ENCODE measurements at regions not wholly inside any gene's neighbourhood (a gene's known extent, or its start where the extent isn't known, plus 50 kb on each side); places are given as distances from the start of the nearest gene placed in this dataset.

DNA sequence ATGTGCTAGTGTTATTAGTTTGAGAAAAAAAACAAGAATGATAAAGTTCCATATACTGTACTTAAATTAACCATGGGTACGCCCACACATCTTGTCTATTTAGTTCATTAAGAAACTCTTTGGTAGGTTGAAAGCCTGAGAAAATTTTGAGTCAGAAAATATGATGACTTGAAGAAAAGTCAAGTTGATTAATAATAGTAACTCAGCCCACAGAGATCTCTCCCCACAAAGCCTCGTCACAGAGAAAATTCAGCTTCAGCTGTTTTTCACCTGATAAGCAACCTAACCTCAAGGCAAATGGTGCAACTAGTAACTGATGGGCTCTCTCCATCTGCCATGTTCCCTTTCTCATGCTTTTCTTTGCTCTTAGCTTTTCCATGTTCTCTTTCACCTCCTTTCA is 1021.6 kb downstream of the GATA3 start:
- Histone ChIP-seq H3K9ac (ENCODE audit: low read length) (no peak overlapping the region), H4K20me1 (ENCODE audit: insufficient read depth) (no peaks in the 10 kb centered on the region), H3K36me3 (ENCODE audit: control insufficient read depth in 1 of 2, insufficient read depth in 2 of 2, low read length in 2 of 2) (no peaks in the 10 kb centered on the region), H2AFZ (ENCODE audit: low read depth, low read length, poor library complexity, severe bottlenecking) (no peak overlapping the region), H3K79me2 (ENCODE audit: insufficient read depth, low read length) (no peaks in the 10 kb centered on the region), H3K27ac (ENCODE audit: low read depth, low read length) (no peak overlapping the region), H3K4me3 (replicated peaks in 1 of 2; ENCODE audit: low read depth in 1 of 2, low read length in 2 of 2) (no peak overlapping the region), H3K4me1 (ENCODE audit: control insufficient read depth in 1 of 2, insufficient read depth in 2 of 2, low read length in 2 of 2) (no peaks in the 10 kb centered on the region), H3K4me2 (ENCODE audit: low read length) (no peak overlapping the region), H3K27me3 (ENCODE audit: insufficient read depth, low read length) (no peaks in the 10 kb centered on the region), H3K9me2 (ENCODE audit: insufficient read depth) (no peaks in the 10 kb centered on the region), H3K9me3 (ENCODE audit: control insufficient read depth in 1 of 2, insufficient read depth in 1 of 2, low read depth in 1 of 2, low read length in 2 of 2) (peaks cover 0 to 14% of the 10 kb centered on the region in 2 experiments; a peak in 1 of 4 replicates)
- ChIA-PET CTCF (no interaction called here), POLR2A (no interaction called here), RAD21 (ENCODE audit: low non-redundant PET in 1 of 2, low total read pairs in 2 of 2, uncharacterized antibody in 2 of 2, unreplicated experiment in 2 of 2) (no interaction called here)
- ATAC-seq = no peak
- intact Hi-C loops (cut with micrococcal nuclease) = no loop called here
- no peak for DNase-seq (ENCODE audit: low read depth, low spot score)
- TF ChIP-seq ZFX (IDR thresholded peaks at IDR 0.05) = no peak
- no peak for TF ChIP-seq TCF7L2 (IDR thresholded peaks at IDR 0.05; ENCODE audit: borderline replicate concordance, extremely low read depth, insufficient read depth, insufficient read length)
- TF ChIP-seq YY1 (IDR thresholded peaks at IDR 0.05; ENCODE audit: extremely low read depth, insufficient replicate concordance, low read depth, low read length) = no peak
- no peak for TF ChIP-seq ELF1 (IDR thresholded peaks at IDR 0.05; ENCODE audit: borderline replicate concordance, low read depth)
- no peak for TF ChIP-seq RAD21 (IDR thresholded peaks at IDR 0.05; ENCODE audit: low read depth)
- no peak for TF ChIP-seq EZH2 (IDR thresholded peaks at IDR 0.05)
- TF ChIP-seq FOSL1 (IDR thresholded peaks at IDR 0.05; ENCODE audit: low read depth) = no peak
- TF ChIP-seq SP1 (IDR thresholded peaks at IDR 0.05; ENCODE audit: low read depth) = no peak
- TF ChIP-seq CBX3 (IDR thresholded peaks at IDR 0.05; ENCODE audit: low read depth) = no peak
- TF ChIP-seq, protein P1, sequence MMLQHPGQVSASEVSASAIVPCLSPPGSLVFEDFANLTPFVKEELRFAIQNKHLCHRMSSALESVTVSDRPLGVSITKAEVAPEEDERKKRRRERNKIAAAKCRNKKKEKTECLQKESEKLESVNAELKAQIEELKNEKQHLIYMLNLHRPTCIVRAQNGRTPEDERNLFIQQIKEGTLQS (IDR thresholded peaks at IDR 0.05) = no peak
- TF ChIP-seq EZH2phosphoT487 (IDR thresholded peaks at IDR 0.05; ENCODE audit: borderline replicate concordance) = no peak
- no peak for TF ChIP-seq JUND (IDR thresholded peaks at IDR 0.05)
- TF ChIP-seq, protein P2, sequence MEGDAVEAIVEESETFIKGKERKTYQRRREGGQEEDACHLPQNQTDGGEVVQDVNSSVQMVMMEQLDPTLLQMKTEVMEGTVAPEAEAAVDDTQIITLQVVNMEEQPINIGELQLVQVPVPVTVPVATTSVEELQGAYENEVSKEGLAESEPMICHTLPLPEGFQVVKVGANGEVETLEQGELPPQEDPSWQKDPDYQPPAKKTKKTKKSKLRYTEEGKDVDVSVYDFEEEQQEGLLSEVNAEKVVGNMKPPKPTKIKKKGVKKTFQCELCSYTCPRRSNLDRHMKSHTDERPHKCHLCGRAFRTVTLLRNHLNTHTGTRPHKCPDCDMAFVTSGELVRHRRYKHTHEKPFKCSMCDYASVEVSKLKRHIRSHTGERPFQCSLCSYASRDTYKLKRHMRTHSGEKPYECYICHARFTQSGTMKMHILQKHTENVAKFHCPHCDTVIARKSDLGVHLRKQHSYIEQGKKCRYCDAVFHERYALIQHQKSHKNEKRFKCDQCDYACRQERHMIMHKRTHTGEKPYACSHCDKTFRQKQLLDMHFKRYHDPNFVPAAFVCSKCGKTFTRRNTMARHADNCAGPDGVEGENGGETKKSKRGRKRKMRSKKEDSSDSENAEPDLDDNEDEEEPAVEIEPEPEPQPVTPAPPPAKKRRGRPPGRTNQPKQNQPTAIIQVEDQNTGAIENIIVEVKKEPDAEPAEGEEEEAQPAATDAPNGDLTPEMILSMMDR (IDR thresholded peaks at IDR 0.05 in 2 of 3, conservative IDR thresholded peaks at IDR 0.05 in 1 of 3; ENCODE audit: borderline replicate concordance in 1 of 3, insufficient read depth in 1 of 3, low read depth in 2 of 3, low read length in 2 of 3) = no peak
- no peak for TF ChIP-seq POLR2AphosphoS5 (IDR thresholded peaks at IDR 0.05; ENCODE audit: low read depth, low read length)
- no peak for TF ChIP-seq CEBPB (IDR thresholded peaks at IDR 0.05; ENCODE audit: low read depth)
- no peak for TF ChIP-seq POLR2A (IDR thresholded peaks at IDR 0.05; ENCODE audit: borderline replicate concordance, extremely low read depth, insufficient read depth, insufficient read length)
- TF ChIP-seq, protein P3, sequence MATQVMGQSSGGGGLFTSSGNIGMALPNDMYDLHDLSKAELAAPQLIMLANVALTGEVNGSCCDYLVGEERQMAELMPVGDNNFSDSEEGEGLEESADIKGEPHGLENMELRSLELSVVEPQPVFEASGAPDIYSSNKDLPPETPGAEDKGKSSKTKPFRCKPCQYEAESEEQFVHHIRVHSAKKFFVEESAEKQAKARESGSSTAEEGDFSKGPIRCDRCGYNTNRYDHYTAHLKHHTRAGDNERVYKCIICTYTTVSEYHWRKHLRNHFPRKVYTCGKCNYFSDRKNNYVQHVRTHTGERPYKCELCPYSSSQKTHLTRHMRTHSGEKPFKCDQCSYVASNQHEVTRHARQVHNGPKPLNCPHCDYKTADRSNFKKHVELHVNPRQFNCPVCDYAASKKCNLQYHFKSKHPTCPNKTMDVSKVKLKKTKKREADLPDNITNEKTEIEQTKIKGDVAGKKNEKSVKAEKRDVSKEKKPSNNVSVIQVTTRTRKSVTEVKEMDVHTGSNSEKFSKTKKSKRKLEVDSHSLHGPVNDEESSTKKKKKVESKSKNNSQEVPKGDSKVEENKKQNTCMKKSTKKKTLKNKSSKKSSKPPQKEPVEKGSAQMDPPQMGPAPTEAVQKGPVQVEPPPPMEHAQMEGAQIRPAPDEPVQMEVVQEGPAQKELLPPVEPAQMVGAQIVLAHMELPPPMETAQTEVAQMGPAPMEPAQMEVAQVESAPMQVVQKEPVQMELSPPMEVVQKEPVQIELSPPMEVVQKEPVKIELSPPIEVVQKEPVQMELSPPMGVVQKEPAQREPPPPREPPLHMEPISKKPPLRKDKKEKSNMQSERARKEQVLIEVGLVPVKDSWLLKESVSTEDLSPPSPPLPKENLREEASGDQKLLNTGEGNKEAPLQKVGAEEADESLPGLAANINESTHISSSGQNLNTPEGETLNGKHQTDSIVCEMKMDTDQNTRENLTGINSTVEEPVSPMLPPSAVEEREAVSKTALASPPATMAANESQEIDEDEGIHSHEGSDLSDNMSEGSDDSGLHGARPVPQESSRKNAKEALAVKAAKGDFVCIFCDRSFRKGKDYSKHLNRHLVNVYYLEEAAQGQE (IDR thresholded peaks at IDR 0.05; ENCODE audit: low read depth) = no peak
- no TSS peak for BruUV-seq (replicated peaks)

Measured in HCT116 (cell line).